ENCODE measurements at regions not wholly inside any gene's neighbourhood (a gene's known extent, or its start where the extent isn't known, plus 50 kb on each side); places are given as distances from the start of the nearest gene placed in this dataset.
"Not testable (repeated sequence)": the region's sequence is repeated elsewhere in the genome, so short reads cannot be mapped to it uniquely, and the experiment has no call there.

GRCh38 chr11:90585491-90585890 lies 362.6 kb upstream of the CHORDC1 start:
- H3K27ac ChIP-seq = no peak overlapping the region
- H3K36me3 ChIP-seq = no peaks in the 10 kb centered on the region
- DNase-seq (ENCODE audit: low spot score) (no peak), ATAC-seq (ENCODE audit: insufficient number of reproducible peaks, low FRiP score, low read depth) (no peak)
- no peaks in the 10 kb centered on the region for H3K4me1 ChIP-seq (ENCODE audit: control insufficient read depth in 1 of 2, low read depth in 2 of 2)
- H3K9me3 ChIP-seq = no peaks in the 10 kb centered on the region
- no peak for TF ChIP-seq CTCF (IDR thresholded peaks at IDR 0.05)
- H3K4me3 ChIP-seq = no peak overlapping the region
- H3K27me3 ChIP-seq (replicated peaks; ENCODE audit: insufficient read depth) = no peaks in the 10 kb centered on the region

- not testable (repeated sequence) for H3K4me1 ChIP-seq (ENCODE audit: control insufficient read depth in 1 of 2, low read depth in 2 of 2); H3K27me3 ChIP-seq (replicated peaks; ENCODE audit: insufficient read depth); ATAC-seq (ENCODE audit: insufficient number of reproducible peaks, low FRiP score, low read depth); H3K4me3 ChIP-seq; H3K36me3 ChIP-seq; H3K27ac ChIP-seq; H3K9me3 ChIP-seq; DNase-seq (ENCODE audit: low spot score)
These were observed 360.1 kb upstream of the CHORDC1 start for GRCh38 chr11:90582999-90583398.

DNA sequence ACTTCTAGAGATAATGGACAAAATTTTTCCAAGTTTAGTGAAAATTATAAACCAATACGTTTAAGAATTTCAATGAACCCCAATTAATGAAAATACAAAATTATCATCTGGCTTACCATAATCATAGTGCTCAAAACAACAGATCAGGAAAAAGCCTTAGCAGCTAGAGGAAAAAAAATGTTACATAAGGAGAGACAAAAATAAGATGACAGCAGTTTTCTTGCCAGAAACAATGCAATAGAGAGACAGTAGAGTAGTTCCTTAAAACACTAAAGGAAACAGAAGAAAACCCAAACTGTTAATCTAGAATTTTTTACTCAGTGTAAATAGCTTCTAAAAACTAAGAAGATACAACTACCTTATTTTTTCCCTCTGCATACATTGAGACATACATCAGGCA lies 341.7 kb upstream of the CHORDC1 start:
- Histone ChIP-seq H3K27me3 (replicated peaks; ENCODE audit: insufficient read depth) (no peaks in the 10 kb centered on the region), H3K9me3 (no peaks in the 10 kb centered on the region), H3K27ac (no peak overlapping the region), H3K36me3 (no peaks in the 10 kb centered on the region), H3K4me1 (ENCODE audit: control insufficient read depth in 1 of 2, low read depth in 2 of 2) (no peaks in the 10 kb centered on the region), H3K4me3 (no peak overlapping the region)
- TF ChIP-seq CTCF (IDR thresholded peaks at IDR 0.05) = no peak
- ATAC-seq (ENCODE audit: insufficient number of reproducible peaks, low FRiP score, low read depth) = no peak
- DNase-seq (ENCODE audit: low spot score) = no peak

DNA sequence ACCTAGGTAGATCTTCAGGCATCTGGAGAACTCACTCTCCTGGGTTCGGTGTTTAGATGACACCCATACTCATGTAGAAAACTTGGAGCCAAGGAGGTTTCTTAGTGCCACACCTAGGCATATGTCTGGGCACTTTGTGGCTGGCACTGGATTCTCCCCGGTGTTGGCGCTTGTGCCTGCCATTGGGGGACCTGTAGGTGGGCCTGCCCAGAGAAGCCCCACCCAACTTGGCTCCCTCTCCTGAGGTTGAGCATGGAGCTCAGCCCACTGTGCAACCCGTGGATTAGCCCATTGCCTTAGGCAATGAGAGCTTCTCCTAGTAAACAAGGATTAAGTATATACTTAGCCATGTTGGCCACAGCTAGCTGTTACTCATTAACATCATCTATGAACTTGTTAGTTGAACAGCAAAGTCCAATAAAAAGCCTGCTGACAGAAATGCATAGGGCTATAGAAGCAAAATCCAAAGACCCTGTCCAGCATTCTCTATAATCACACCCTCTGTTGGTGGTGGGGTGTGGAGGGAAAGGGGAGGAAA lies 335.5 kb upstream of the CHORDC1 start:
- H3K4me1 ChIP-seq (ENCODE audit: control insufficient read depth in 1 of 2, low read depth in 2 of 2) = no peaks in the 10 kb centered on the region
- no peaks in the 10 kb centered on the region for H3K27me3 ChIP-seq (replicated peaks; ENCODE audit: insufficient read depth)
- ATAC-seq (ENCODE audit: insufficient number of reproducible peaks, low FRiP score, low read depth) = no peak
- TF ChIP-seq CTCF (IDR thresholded peaks at IDR 0.05) = no peak
- no peaks in the 10 kb centered on the region for H3K36me3 ChIP-seq
- H3K27ac ChIP-seq = no peak overlapping the region
- no peak for DNase-seq (ENCODE audit: low spot score)
- no peaks in the 10 kb centered on the region for H3K9me3 ChIP-seq
- no peak overlapping the region for H3K4me3 ChIP-seq

- ATAC-seq (ENCODE audit: insufficient number of reproducible peaks, low FRiP score, low read depth) (no peak), DNase-seq (ENCODE audit: low spot score) (no peak)
These were observed 333.8 kb upstream of the CHORDC1 start for GRCh38 chr11:90556606-90557005.

More at GRCh38 chr11:90556606-90557005, 333.8 kb upstream of the CHORDC1 start:
- H3K4me3 ChIP-seq = no peak overlapping the region
- TF ChIP-seq CTCF (IDR thresholded peaks at IDR 0.05) = no peak
- H3K27ac ChIP-seq = no peak overlapping the region
- no peaks in the 10 kb centered on the region for H3K9me3 ChIP-seq
- H3K27me3 ChIP-seq (replicated peaks; ENCODE audit: insufficient read depth) = no peaks in the 10 kb centered on the region
- no peaks in the 10 kb centered on the region for H3K4me1 ChIP-seq (ENCODE audit: control insufficient read depth in 1 of 2, low read depth in 2 of 2)
- no peaks in the 10 kb centered on the region for H3K36me3 ChIP-seq
